Liver (tissue), 8 donors: ENCODE measurements at regions not wholly inside any gene's neighbourhood (a gene's known extent, or its start where the extent isn't known, plus 50 kb on each side); places are given as distances from the start of the nearest gene placed in this dataset.

Source experiments
- DNase-seq: peaks from one replicate; pipeline ENCODE4 v3.0.0-alpha.2; 2017; ENCODE audit warnings: low spot score
- H3K27ac ChIP-seq, 2 donors: one replicate each; pipeline ENCODE4 v1.7.0; 2013; ENCODE audit warnings: inconsistent platforms in 2 of 2, low read length in 2 of 2, control low read depth in 1 of 2, low read depth in 1 of 2, mild to moderate bottlenecking in 1 of 2
- H3K27me3 ChIP-seq, 4 donors: one replicate each; pipeline versions ENCODE4 v1.6.1 to v1.7.0; 2013; ENCODE audit warnings: low read length in 3 of 4, inconsistent platforms in 1 of 4, mild to moderate bottlenecking in 1 of 4, moderate library complexity in 1 of 4; ENCODE audit not compliant: control insufficient read depth in 4 of 4, insufficient read depth in 4 of 4
- H3K36me3 ChIP-seq, 4 donors: one replicate each; pipeline versions ENCODE4 v1.6.1 to v1.7.0; 2013; ENCODE audit warnings: low read length in 3 of 4, mild to moderate bottlenecking in 3 of 4, low read depth in 1 of 4, moderate library complexity in 1 of 4; ENCODE audit not compliant: control insufficient read depth in 4 of 4, insufficient read depth in 3 of 4
- H3K4me1 ChIP-seq, 4 donors: one replicate each; pipeline versions ENCODE4 v1.6.1 to v1.7.0; 2013; ENCODE audit warnings: low read length in 3 of 4, mild to moderate bottlenecking in 3 of 4, moderate library complexity in 1 of 4; ENCODE audit not compliant: control insufficient read depth in 4 of 4, insufficient read depth in 4 of 4
- H3K4me3 ChIP-seq, 3 donors: one replicate each; pipeline versions ENCODE4 v1.6.1 to v1.7.0; 2013; ENCODE audit warnings: low read length in 3 of 3, control low read depth in 1 of 3, low read depth in 1 of 3, mild to moderate bottlenecking in 1 of 3
- H3K9ac ChIP-seq, 2 donors: one replicate each; pipeline ENCODE4 v1.7.0; 2013; ENCODE audit warnings: low read length in 2 of 2, mild to moderate bottlenecking in 2 of 2, moderate library complexity in 2 of 2, control low read depth in 1 of 2, low read depth in 1 of 2
- H3K9me3 ChIP-seq, 4 donors: one replicate each; pipeline versions ENCODE4 v1.6.1 to v1.7.0; 2013; ENCODE audit warnings: low read length in 3 of 4; ENCODE audit not compliant: control insufficient read depth in 4 of 4
- EGR1 ChIP-seq, 2 donors: IDR thresholded peaks; 2 replicates each; pipeline ENCODE4 v1.6.1; 2016 to 2018; ENCODE audit warnings: antibody characterized with exemption in 2 of 2, low read depth in 2 of 2
- FOXA1 ChIP-seq: IDR thresholded peaks from 2 replicates; pipeline ENCODE4 v1.6.1; 2016; ENCODE audit warnings: antibody characterized with exemption
- FOXA2 ChIP-seq: IDR thresholded peaks from 2 replicates; pipeline ENCODE4 v1.6.1; 2016; ENCODE audit warnings: antibody characterized with exemption
- GABPA ChIP-seq, 2 donors: IDR thresholded peaks in 1 of 2; conservative IDR thresholded peaks in 1 of 2; 2 replicates each; pipeline ENCODE4 v1.6.1; 2016; ENCODE audit warnings: antibody characterized with exemption in 2 of 2, mild to moderate bottlenecking in 1 of 2, moderate library complexity in 1 of 2
- HNF4A ChIP-seq, 2 donors: conservative IDR thresholded peaks; 2 replicates each; pipeline ENCODE4 v1.6.1; 2016; ENCODE audit warnings: antibody characterized with exemption in 2 of 2, mild to moderate bottlenecking in 2 of 2
- HNF4G ChIP-seq: IDR thresholded peaks from 2 replicates; pipeline ENCODE4 v1.6.1; 2016; ENCODE audit warnings: antibody characterized with exemption
- JUND ChIP-seq, 2 donors: IDR thresholded peaks; 2 replicates each; pipeline ENCODE4 v1.6.1; 2016; ENCODE audit warnings: antibody characterized with exemption in 2 of 2
- RAD21 ChIP-seq, 2 donors: IDR thresholded peaks; 2 replicates each; pipeline ENCODE4 v1.6.1; 2016; ENCODE audit warnings: antibody characterized with exemption in 2 of 2, mild to moderate bottlenecking in 2 of 2
- RXRA ChIP-seq, 2 donors: IDR thresholded peaks; 2 replicates each; pipeline ENCODE4 v1.6.1; 2017 to 2018; ENCODE audit warnings: antibody characterized with exemption in 2 of 2, mild to moderate bottlenecking in 1 of 2
- SP1 ChIP-seq: IDR thresholded peaks from 2 replicates; pipeline ENCODE4 v1.6.1; 2018; ENCODE audit warnings: antibody characterized with exemption, mild to moderate bottlenecking
- TAF1 ChIP-seq: conservative IDR thresholded peaks from 2 replicates; pipeline ENCODE4 v1.6.1; 2016; ENCODE audit warnings: antibody characterized with exemption, mild to moderate bottlenecking
- YY1 ChIP-seq: IDR thresholded peaks from 2 replicates; pipeline ENCODE4 v1.6.1; 2016; ENCODE audit warnings: antibody characterized with exemption, mild to moderate bottlenecking
- WGBS: extraction: QIAGEN DNeasy Blood & Tissue Kit; methylation state at CpG from one replicate; pipeline ENCODE4 v1.1.7; 2013; 5-methylcytosine and 5-hydroxymethylcytosine counted together
- TF ChIP-seq, protein P1 (sequence below): IDR thresholded peaks from 2 replicates; pipeline ENCODE4 v1.6.1; 2016; ENCODE audit warnings: antibody characterized with exemption
- TF ChIP-seq, protein P2 (sequence below): fragments of 150-350 bp; IDR thresholded peaks from 2 replicates; pipeline ENCODE4 v1.5.1; 2017; ENCODE audit warnings: improper control_type of control experiment, low read depth, low read length; ENCODE audit not compliant: missing input control
- TF ChIP-seq, protein P3 (sequence below): IDR thresholded peaks from 2 replicates; pipeline ENCODE4 v1.6.1; 2016; ENCODE audit warnings: antibody characterized with exemption, mild to moderate bottlenecking
- TF ChIP-seq, protein P4 (sequence below): IDR thresholded peaks from 2 replicates; pipeline ENCODE4 v1.6.1; 2016; ENCODE audit warnings: antibody characterized with exemption
- TF ChIP-seq, protein P5 (sequence below): IDR thresholded peaks from 2 replicates; pipeline ENCODE4 v1.6.1; 2016; ENCODE audit warnings: antibody characterized with exemption
- donor health status: healthy.
- donor health status: healthy.
- donor health status: healthy.
- donor health status: healthy.
- donor health status: healthy.

DNA sequence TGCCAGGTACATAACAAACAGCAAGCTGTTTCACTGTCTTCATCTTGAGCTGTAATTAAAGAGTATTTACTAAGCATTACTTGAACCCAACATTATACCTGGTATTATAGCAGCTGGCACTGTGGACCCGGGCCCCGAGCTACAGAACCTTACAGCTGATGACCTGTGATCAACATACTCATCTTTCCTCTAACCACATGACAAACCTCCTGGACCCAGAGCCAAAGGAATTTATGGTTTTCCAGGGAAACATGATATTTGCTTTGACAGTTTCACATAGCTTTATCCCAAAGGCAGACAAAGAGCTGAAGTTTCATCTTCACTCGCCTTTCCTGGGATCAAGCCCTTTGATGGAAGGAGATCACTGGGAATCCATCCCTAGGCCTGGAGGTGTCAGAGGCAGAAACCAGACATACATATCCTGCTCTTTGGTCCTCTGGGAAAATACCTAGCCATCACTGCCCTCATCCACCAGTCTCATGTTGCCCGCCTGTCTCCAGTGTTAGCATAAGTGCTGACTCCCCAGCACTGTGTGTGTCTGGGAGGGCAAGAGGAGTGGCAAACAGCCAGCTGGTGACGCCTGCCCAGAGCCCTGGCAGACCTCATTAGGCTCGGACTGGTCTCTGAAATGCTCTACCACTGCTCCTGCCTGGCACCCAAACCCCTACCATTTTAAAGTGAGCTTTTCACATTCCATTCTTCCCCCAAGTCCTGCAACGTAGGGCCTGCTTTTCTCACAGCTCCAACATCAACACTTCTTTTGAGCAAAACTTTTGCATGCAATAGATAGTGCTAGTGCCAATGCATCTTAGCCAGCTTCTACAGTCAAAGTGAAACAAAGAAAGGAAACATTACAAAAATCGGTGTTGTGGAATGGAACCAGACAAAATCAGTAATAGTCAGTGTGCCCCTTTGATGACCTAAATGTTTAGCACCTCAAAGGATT lies 138.8 kb upstream of the CTAGE1 start:
- Histone ChIP-seq H3K27me3 (no peaks in the 10 kb centered on the region), H3K4me3 (peak overlapping the region in 2 of 3 donors; percentile 6 to 44), H3K9me3 (no peaks in the 10 kb centered on the region), H3K9ac (peak overlapping the region; percentile 33 to 42), H3K27ac (peak overlapping the region; percentile 80 to 83), H3K36me3 (no peaks in the 10 kb centered on the region), H3K4me1 (peaks cover 0 to 26% (median 12%) of the 10 kb centered on the region in 4 donors)
- no peak for DNase-seq
- WGBS, result 48% methylated on average over 8 of the region's 8 CpGs
- TF ChIP-seq FOXA1 (no peak), GABPA (IDR thresholded peaks at IDR 0.05 in 1 of 2, conservative IDR thresholded peaks at IDR 0.05 in 1 of 2) (no peak), SP1 (peak; percentile 19), EGR1 (IDR thresholded peaks at IDR 0.05; ENCODE audit: low read depth in 2 of 2) (peak in 1 of 2 donors; percentile 14), YY1 (peak; percentile 89), JUND (IDR thresholded peaks at IDR 0.05) (peak in 1 of 2 donors; percentile 32), HNF4A (conservative IDR thresholded peaks at IDR 0.05) (peak; percentile 43 to 68), RAD21 (IDR thresholded peaks at IDR 0.05) (peak; percentile 54 to 62), RXRA (IDR thresholded peaks at IDR 0.05) (peak; percentile 45 to 79), TAF1 (no peak), HNF4G (no peak), FOXA2 (no peak)
- TF ChIP-seq, protein P1, sequence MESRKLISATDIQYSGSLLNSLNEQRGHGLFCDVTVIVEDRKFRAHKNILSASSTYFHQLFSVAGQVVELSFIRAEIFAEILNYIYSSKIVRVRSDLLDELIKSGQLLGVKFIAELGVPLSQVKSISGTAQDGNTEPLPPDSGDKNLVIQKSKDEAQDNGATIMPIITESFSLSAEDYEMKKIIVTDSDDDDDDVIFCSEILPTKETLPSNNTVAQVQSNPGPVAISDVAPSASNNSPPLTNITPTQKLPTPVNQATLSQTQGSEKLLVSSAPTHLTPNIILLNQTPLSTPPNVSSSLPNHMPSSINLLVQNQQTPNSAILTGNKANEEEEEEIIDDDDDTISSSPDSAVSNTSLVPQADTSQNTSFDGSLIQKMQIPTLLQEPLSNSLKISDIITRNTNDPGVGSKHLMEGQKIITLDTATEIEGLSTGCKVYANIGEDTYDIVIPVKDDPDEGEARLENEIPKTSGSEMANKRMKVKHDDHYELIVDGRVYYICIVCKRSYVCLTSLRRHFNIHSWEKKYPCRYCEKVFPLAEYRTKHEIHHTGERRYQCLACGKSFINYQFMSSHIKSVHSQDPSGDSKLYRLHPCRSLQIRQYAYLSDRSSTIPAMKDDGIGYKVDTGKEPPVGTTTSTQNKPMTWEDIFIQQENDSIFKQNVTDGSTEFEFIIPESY, result no peak
- TF ChIP-seq, protein P2, sequence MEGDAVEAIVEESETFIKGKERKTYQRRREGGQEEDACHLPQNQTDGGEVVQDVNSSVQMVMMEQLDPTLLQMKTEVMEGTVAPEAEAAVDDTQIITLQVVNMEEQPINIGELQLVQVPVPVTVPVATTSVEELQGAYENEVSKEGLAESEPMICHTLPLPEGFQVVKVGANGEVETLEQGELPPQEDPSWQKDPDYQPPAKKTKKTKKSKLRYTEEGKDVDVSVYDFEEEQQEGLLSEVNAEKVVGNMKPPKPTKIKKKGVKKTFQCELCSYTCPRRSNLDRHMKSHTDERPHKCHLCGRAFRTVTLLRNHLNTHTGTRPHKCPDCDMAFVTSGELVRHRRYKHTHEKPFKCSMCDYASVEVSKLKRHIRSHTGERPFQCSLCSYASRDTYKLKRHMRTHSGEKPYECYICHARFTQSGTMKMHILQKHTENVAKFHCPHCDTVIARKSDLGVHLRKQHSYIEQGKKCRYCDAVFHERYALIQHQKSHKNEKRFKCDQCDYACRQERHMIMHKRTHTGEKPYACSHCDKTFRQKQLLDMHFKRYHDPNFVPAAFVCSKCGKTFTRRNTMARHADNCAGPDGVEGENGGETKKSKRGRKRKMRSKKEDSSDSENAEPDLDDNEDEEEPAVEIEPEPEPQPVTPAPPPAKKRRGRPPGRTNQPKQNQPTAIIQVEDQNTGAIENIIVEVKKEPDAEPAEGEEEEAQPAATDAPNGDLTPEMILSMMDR, result no peak
- TF ChIP-seq, protein P3, sequence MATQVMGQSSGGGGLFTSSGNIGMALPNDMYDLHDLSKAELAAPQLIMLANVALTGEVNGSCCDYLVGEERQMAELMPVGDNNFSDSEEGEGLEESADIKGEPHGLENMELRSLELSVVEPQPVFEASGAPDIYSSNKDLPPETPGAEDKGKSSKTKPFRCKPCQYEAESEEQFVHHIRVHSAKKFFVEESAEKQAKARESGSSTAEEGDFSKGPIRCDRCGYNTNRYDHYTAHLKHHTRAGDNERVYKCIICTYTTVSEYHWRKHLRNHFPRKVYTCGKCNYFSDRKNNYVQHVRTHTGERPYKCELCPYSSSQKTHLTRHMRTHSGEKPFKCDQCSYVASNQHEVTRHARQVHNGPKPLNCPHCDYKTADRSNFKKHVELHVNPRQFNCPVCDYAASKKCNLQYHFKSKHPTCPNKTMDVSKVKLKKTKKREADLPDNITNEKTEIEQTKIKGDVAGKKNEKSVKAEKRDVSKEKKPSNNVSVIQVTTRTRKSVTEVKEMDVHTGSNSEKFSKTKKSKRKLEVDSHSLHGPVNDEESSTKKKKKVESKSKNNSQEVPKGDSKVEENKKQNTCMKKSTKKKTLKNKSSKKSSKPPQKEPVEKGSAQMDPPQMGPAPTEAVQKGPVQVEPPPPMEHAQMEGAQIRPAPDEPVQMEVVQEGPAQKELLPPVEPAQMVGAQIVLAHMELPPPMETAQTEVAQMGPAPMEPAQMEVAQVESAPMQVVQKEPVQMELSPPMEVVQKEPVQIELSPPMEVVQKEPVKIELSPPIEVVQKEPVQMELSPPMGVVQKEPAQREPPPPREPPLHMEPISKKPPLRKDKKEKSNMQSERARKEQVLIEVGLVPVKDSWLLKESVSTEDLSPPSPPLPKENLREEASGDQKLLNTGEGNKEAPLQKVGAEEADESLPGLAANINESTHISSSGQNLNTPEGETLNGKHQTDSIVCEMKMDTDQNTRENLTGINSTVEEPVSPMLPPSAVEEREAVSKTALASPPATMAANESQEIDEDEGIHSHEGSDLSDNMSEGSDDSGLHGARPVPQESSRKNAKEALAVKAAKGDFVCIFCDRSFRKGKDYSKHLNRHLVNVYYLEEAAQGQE, result peak; percentile 71
- TF ChIP-seq, protein P4, sequence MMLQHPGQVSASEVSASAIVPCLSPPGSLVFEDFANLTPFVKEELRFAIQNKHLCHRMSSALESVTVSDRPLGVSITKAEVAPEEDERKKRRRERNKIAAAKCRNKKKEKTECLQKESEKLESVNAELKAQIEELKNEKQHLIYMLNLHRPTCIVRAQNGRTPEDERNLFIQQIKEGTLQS, result no peak
- TF ChIP-seq, protein P5, sequence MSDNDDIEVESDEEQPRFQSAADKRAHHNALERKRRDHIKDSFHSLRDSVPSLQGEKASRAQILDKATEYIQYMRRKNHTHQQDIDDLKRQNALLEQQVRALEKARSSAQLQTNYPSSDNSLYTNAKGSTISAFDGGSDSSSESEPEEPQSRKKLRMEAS, result peak; percentile 47
